GM19372 (cell line): ENCODE measurements at regions not wholly inside any gene's neighbourhood (a gene's known extent, or its start where the extent isn't known, plus 50 kb on each side); places are given as distances from the start of the nearest gene placed in this dataset.

Source experiments
- ATAC-seq: cut with Tn5 transposase; IDR thresholded peaks from one replicate; pipeline ENCODE4 v1.9.1; 2021; ENCODE audit warnings: mild to moderate bottlenecking, low read depth, moderate library complexity; ENCODE audit not compliant: unreplicated experiment

GRCh38 chr16:14362774-14363371 is 267.2 kb downstream of the PARN start:
- ATAC-seq = no peak

- no peak for ATAC-seq
These were observed 269.6 kb downstream of the PARN start for GRCh38 chr16:14360326-14361037.

- no peak for ATAC-seq
These were observed 271.3 kb downstream of the PARN start for GRCh38 chr16:14358697-14359305.

- no peak for ATAC-seq
These were observed 272.7 kb downstream of the PARN start for GRCh38 chr16:14357328-14357727.

- ATAC-seq = no peak
These were observed 274.0 kb downstream of the PARN start for GRCh38 chr16:14356064-14356463.

DNA sequence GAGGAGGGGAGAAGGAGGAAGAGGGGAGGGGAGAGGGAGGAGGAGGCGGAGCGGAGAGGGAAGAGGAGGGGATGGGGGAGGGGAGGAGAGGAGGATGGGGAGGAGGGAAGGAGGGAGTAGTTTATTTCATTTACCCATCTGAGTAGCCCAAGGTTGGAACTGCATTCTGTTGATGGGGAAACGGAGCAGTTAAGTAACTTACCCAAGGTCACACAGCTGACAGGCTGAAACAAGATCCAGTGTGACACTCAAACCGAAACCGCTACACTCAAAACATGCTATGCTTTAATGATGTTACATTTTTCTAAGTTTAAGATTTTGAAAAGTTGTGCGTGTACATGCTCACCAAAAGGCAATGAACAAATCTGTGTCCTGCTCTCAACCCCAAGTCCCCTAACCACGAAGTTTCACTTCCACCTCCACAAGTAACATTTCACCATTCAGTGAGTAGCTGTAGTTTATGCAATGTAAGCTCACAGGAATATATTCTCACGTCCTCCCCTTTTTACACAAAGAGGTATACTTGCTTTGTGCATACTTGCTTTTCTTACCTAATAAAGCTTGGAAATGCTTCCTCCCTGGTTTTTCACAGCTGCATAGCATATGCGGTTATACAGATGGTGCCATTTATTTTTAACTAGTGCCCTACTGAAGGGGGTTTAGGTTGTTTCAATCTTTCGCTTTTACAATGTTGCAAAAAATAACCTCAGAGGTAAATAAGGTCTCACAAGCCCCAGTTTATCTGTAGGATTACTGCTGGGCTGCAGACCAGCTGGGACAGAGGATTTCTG is 275.3 kb downstream of the PARN start:
- ATAC-seq = peak; percentile 89

- ATAC-seq = no peak
These were observed 276.7 kb downstream of the PARN start for GRCh38 chr16:14353340-14353739.

- no peak for ATAC-seq
These were observed 278.4 kb downstream of the PARN start for GRCh38 chr16:14351647-14352046.

GRCh38 chr16:14350626-14351025 is 279.4 kb downstream of the PARN start:
- ATAC-seq = no peak

DNA sequence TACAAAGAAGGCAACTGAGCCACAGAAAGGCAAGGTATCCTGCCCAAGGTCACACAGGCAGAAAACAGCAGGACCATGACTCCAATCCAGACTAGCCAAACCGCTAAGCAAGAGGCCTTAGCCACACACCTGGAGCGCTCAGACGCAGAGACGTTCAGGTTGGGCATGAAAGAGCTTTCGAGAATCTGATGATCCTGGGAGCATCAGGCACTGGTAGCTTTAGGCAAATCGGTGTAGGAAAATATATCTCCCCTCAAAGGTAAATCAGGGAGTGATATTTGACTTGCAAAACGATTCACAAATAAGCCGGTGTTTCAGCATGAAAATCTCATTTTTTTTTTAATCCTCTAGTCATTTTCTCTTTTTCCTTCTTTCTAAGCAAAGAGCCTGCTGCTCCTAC is 279.0 kb downstream of the MRTFB start:
- no peak for ATAC-seq

DNA sequence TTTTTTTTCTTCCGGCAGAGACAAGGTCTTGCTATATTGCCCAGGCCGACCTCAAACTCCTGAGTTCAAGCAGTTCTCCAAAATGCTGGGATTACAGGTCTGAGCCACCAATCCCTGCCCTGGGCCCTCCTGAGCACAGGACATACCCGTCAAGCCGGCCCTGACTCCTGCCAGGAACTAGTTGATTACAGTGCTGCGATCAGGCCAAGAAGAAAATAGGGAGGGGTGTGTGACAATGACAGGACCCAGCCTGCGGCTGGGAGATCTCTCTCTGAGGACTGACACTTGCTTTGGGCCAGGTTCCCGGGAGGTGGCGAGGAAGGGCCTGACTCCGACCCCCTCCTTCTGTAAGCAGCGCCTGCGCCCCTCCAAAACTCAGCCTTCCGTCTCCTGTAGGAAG is 276.6 kb downstream of the MRTFB start:
- no peak for ATAC-seq

GRCh38 chr16:14346278-14347142 is 275.4 kb downstream of the MRTFB start:
- ATAC-seq = no peak

DNA sequence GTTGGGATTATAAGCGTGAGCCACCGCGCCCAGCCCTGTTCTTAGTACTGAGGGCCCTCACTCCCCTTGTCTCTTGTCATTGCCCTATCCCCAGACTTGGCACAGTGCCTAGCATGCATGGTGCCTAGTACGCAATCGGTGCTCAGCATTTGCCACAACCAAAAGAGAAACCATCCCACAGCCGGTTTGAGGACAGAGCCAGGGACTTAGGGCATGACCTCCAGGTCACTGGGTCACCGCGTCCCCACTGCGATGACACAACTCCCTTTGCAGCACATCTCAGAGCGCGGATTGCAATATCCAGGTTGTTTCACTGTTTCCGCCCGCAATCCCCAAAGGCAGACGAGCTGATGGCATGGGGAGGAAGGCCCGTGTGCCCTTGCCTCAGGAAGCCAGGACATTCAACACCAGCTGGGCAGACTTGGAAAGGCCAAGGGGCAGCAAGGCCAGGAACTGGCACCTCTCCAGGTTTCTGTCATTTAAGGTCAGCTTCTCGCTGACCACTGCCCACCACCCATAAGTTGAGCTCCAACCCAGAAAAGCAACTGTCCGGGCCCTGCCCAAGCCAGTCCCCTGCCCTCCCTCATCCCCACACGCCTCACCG is 274.5 kb downstream of the MRTFB start:
- no peak for ATAC-seq

- ATAC-seq = no peak
These were observed 273.8 kb downstream of the MRTFB start for GRCh38 chr16:14344945-14345344.

DNA sequence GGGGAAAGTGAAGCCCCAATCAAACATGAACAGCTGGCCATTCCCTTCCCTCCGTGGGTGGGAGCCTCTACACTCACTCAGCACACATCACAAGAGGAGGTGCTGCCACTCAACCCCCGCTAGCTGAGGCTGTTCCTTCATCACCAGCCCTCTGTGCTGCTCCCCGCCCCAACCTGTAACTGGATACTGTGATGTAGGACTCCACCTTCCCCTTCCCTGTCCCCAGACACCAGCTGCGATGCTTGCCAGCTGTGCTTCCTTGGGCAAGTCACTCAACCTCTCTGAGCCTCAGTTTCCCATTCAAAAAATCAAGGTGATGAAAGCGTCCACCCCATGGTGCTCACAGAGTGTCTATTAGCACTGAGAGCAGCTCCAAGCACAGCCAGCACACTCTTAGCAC is 273.2 kb downstream of the MRTFB start:
- ATAC-seq = no peak

GRCh38 chr16:14341324-14342225 is 270.5 kb downstream of the MRTFB start:
- no peak for ATAC-seq

- no peak for ATAC-seq
These were observed 268.6 kb downstream of the MRTFB start for GRCh38 chr16:14339694-14340093.

DNA sequence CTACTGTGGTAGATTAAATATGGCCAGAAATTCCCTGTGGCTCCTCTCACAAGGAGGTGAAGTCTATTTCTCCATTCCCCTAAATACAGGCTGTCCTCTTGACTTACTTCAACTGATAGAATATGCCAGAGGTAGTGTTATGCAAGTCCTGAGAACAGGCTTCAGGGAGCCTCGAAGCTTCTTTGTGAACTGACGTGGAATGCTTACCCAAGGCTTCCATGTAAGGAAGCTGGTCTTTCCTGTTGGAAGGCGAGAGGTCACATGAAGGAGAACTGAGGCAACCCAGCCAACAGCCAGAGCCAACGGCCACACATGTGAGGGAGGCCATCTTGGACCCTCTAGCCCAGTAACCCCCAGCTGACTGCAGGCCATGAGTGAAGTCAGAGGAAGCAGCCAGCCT is 267.9 kb downstream of the MRTFB start:
- ATAC-seq = no peak

DNA sequence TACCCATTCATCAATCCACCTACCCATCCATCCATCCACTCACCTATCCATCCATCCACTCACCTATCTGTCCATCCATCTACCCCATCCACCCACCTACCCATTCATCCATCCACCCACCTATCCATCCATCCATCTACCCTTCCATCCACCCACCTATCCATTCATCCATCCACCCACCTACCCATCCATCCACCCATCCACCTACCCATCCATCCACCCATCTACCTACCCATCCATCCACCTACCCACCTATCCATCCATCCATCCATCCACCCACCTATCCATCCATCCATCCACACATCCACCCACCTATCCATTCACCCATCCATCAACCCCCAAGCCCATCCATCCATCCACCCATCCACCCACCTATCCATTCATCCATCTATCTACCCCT is 267.1 kb downstream of the MRTFB start:
- no peak for ATAC-seq
